ENCODE measurements at regions not wholly inside any gene's neighbourhood (a gene's known extent, or its start where the extent isn't known, plus 50 kb on each side); places are given as distances from the start of the nearest gene placed in this dataset.

- H3F3A ChIP-seq (ENCODE audit: insufficient read depth) = no peaks in the 10 kb centered on the region
- no peaks in the 10 kb centered on the region for H3K9me2 ChIP-seq (replicated peaks; ENCODE audit: insufficient read depth, low read length)
- no peaks in the 10 kb centered on the region for H4K20me1 ChIP-seq (ENCODE audit: low read depth, low read length)
- H3K36me3 ChIP-seq (ENCODE audit: low read length) = no peaks in the 10 kb centered on the region
- H3K27me3 ChIP-seq (ENCODE audit: low read length) = no peaks in the 10 kb centered on the region
- H3K9me3 ChIP-seq (ENCODE audit: insufficient read depth, low read length) = no peaks in the 10 kb centered on the region
- no peak overlapping the region for H3K4me3 ChIP-seq (ENCODE audit: insufficient read depth, low read length, poor library complexity, severe bottlenecking)
- no peak overlapping the region for H3K9ac ChIP-seq (ENCODE audit: low read length)
- H3K79me2 ChIP-seq (ENCODE audit: insufficient read depth, low read length) = no peaks in the 10 kb centered on the region
- TF ChIP-seq EZH2phosphoT487 (conservative IDR thresholded peaks at IDR 0.05; ENCODE audit: low read length) (no peak), CTCF (IDR thresholded peaks at IDR 0.05; ENCODE audit: insufficient read depth, low read length, poor library complexity, severe bottlenecking) (no peak)
- no peak overlapping the region for H3K4me2 ChIP-seq (ENCODE audit: low read depth, low read length, poor library complexity, severe bottlenecking)
- H2AFZ ChIP-seq (ENCODE audit: low read depth, low read length, severe bottlenecking) = no peak overlapping the region
- no peak overlapping the region for H3K27ac ChIP-seq (ENCODE audit: low read depth, low read length)
Observed at GRCh38 chr4:132596186-132596585, 552.9 kb upstream of the PCDH10 start.

GRCh38 chr4:132605551-132605950 lies 543.5 kb upstream of the PCDH10 start:
- H3K27ac ChIP-seq (ENCODE audit: low read depth, low read length) = no peak overlapping the region
- H3K79me2 ChIP-seq (ENCODE audit: insufficient read depth, low read length) = no peaks in the 10 kb centered on the region
- no peaks in the 10 kb centered on the region for H3K9me3 ChIP-seq (ENCODE audit: insufficient read depth, low read length)
- H3K4me3 ChIP-seq (ENCODE audit: insufficient read depth, low read length, poor library complexity, severe bottlenecking) = no peak overlapping the region
- no peak for TF ChIP-seq EZH2phosphoT487 (conservative IDR thresholded peaks at IDR 0.05; ENCODE audit: low read length)
- TF ChIP-seq CTCF (IDR thresholded peaks at IDR 0.05; ENCODE audit: insufficient read depth, low read length, poor library complexity, severe bottlenecking) = no peak
- no peak overlapping the region for H2AFZ ChIP-seq (ENCODE audit: low read depth, low read length, severe bottlenecking)
- H3F3A ChIP-seq (ENCODE audit: insufficient read depth) = no peaks in the 10 kb centered on the region
- H3K27me3 ChIP-seq (ENCODE audit: low read length) = no peaks in the 10 kb centered on the region
- H3K36me3 ChIP-seq (ENCODE audit: low read length) = no peaks in the 10 kb centered on the region
- no peak overlapping the region for H3K4me2 ChIP-seq (ENCODE audit: low read depth, low read length, poor library complexity, severe bottlenecking)
- H3K9me2 ChIP-seq (replicated peaks; ENCODE audit: insufficient read depth, low read length) = no peaks in the 10 kb centered on the region
- H4K20me1 ChIP-seq (ENCODE audit: low read depth, low read length) = no peaks in the 10 kb centered on the region
- H3K9ac ChIP-seq (ENCODE audit: low read length) = no peak overlapping the region

GRCh38 chr4:132614682-132615081 lies 534.4 kb upstream of the PCDH10 start:
- Histone ChIP-seq H3K36me3 (ENCODE audit: low read length) (no peaks in the 10 kb centered on the region), H2AFZ (ENCODE audit: low read depth, low read length, severe bottlenecking) (no peak overlapping the region), H3K9ac (ENCODE audit: low read length) (no peak overlapping the region), H3K27ac (ENCODE audit: low read depth, low read length) (no peak overlapping the region), H3K79me2 (ENCODE audit: insufficient read depth, low read length) (no peaks in the 10 kb centered on the region), H3F3A (ENCODE audit: insufficient read depth) (no peaks in the 10 kb centered on the region), H3K9me2 (replicated peaks; ENCODE audit: insufficient read depth, low read length) (no peaks in the 10 kb centered on the region), H3K9me3 (ENCODE audit: insufficient read depth, low read length) (no peaks in the 10 kb centered on the region), H4K20me1 (ENCODE audit: low read depth, low read length) (no peaks in the 10 kb centered on the region), H3K27me3 (ENCODE audit: low read length) (no peaks in the 10 kb centered on the region), H3K4me3 (ENCODE audit: insufficient read depth, low read length, poor library complexity, severe bottlenecking) (no peak overlapping the region), H3K4me2 (ENCODE audit: low read depth, low read length, poor library complexity, severe bottlenecking) (no peak overlapping the region)
- no peak for TF ChIP-seq EZH2phosphoT487 (conservative IDR thresholded peaks at IDR 0.05; ENCODE audit: low read length)
- no peak for TF ChIP-seq CTCF (IDR thresholded peaks at IDR 0.05; ENCODE audit: insufficient read depth, low read length, poor library complexity, severe bottlenecking)

All from SU-DHL-6 (cell line).